ENCODE measurements at regions not wholly inside any gene's neighbourhood (a gene's known extent, or its start where the extent isn't known, plus 50 kb on each side); places are given as distances from the start of the nearest gene placed in this dataset.

GRCh38 chr4:153922148-153922547, 133.3 kb upstream of the SFRP2 start:
- no peak for TF ChIP-seq CTCF (IDR thresholded peaks at IDR 0.05)
- TF ChIP-seq POLR2A (IDR thresholded peaks at IDR 0.05): no peak
- TF ChIP-seq EP300 (IDR thresholded peaks at IDR 0.05): no peak

All from ovary (tissue), 3 donors.